Embryonic facial prominence (tissue), 1 donor: ENCODE measurements at regions not wholly inside any gene's neighbourhood (a gene's known extent, or its start where the extent isn't known, plus 50 kb on each side); places are given as distances from the start of the nearest gene placed in this dataset.
"Not testable (repeated sequence)": the region's sequence is repeated elsewhere in the genome, so short reads cannot be mapped to it uniquely, and the experiment has no call there.

ENCODE experiments used
- DNase-seq: peaks from one replicate; pipeline ENCODE4 v3.0.0-alpha.2; 2016; ENCODE audit errors: extremely low spot score

DNA sequence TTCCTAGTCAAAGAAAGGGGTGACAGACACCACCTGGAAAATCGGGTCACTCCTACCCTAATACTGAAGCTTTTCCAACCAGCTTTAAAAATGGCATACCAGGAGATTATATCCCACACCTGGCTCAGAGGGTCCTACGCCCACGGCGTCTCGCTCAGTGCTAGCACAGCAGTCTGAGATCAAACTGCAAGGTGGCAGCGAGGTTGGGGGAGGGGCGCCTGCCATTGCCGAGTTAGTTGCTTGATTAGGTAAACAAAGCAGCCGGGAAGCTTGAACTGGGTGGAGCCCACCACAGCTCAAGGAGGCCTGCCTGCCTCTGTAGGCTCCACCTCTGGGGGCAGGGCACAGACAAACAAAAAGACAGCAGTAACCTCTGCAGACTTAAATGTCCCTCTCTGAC is 127.1 kb downstream of the NXPE2 start:
- DNase-seq = not testable (repeated sequence)

DNA sequence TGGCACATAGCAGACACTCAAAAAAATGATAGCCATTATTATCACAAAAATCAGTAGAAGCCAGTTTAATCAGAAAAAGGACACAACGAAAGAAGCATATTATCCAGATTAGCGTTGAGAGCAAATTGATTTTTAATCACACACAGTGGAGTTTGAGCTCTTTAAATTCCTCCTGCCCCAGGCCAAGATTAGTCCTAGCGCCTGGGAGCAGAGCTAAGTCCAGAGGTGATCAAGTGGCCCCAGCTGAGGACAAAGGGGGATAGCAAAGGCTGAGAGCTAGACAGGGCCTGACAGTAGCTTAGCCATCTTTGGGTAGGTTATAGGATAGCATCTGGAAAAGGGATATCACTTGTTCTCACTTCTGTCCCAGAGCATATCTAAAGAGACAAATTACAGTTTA is 133.6 kb downstream of the NXPE2 start:
- no peak for DNase-seq

DNA sequence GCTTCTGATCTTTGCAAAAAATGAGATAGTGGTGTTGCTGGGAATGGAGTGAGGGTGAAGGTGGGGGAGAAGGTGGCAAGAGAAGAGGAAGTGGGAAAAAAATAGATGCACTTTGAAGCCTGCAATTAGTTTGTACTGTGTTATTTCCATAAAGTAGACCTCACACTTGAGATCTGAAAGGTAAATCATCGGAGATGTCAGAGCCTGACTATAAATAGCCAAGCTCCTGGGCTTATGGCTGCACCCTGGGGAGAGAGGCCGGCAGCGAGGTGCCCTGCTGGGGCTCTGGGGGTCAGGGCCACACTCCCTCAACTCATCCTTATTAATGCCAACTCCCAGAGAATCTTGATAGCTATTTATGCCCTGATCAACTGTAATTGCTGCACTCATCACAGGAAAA is 134.4 kb downstream of the NXPE2 start:
- no peak for DNase-seq

DNA sequence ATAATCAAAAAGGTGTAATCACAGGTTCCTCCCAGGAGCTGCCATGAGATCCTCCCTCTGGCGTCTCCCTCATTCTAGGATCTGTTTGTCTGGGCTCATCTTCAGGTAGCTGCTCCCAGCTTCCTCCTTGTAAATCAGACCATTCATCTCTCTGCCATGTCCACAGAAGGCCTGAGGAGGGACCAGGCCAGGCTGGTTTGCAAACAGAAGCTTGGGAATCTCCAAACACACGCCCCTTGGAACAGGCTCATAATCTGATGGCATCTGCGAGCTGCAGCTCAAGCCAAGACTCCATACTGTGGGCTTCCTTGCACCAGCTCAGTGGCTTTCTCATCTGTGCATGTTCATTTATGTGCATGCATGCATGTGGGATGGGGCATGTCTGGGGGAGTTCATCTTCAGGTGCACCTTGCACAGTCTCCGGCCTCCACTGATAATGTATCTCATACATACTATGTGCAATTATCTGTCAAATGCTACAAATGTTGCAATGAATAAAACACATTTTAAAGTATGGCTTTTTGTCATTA is 134.9 kb downstream of the NXPE2 start:
- no peak for DNase-seq

DNA sequence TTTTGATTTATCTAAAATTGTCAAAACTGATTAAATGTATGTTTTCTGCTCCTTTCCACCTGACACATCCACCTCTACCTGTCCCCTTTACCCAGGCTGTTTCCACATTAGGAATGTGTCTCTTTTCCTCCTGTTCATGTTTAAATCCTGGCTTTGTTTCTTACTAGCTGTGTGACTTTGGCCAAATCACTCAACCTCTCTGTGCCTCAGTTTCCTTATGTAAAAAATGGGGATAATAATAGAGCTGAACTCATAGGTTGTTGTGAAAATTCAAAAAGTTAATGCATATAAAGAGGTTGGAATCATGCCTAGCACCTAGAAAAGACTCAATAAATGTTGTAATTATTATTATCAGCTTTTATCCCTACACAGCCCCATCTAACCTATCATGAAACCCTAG is 136.8 kb downstream of the NXPE2 start:
- DNase-seq = no peak

DNA sequence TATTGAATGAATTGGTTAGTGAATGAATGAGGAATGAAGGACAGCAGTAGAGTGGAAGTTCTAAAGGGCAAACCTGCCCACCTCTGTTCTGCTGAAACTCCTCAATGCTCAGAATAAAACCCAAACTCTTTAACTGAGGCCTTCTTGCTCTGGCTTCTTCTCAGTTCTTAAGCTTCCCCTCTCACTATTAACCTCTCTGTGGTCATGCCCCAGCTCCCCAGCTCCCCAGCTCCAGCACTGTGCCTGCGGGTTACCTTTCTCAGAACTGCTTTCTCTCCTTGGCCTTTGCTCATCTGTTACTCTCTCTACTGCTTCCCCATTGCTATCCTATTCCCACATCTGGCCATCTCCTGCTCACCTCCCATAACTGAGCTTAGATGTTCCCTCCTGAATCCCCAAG is 137.4 kb downstream of the NXPE2 start:
- no peak for DNase-seq

DNA sequence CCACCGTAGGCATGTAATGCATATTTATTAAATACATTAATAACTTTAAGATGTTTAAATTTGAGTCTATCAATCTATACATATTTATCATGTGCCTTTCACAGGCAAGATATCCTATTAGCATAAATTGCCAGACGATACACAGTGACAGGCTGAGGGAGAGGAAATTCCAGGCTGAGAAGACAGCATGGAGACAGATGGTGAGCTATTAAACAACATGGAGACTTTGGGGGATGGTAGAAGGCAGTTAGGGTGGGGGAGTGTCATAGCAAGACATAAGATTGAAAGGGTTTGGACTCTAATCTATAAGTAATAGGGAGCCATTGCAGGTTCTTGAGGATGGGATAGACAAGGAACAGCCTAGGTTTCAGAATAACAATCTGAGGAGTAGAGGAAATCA is 138.5 kb downstream of the NXPE2 start:
- DNase-seq = no peak

DNA sequence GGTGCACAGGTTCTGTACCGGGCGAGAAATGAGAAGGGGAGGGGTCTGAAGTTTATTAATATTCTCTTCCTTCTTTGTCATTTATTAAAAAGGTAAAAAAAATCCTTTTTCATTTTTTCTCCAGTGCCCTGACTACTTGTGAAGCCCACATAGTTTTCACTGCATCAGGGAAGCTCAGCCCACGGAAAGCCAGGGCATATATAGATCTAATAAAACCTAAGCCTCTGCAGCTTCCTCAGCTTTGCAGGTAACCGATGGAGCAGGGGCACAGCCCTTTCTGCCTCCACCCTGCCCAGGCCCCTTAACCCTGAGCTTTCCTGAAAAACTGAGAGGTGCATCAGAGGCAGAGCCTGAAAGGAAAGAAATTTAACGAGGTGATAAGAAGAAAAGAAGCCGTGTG is 140.1 kb downstream of the NXPE2 start:
- no peak for DNase-seq

DNA sequence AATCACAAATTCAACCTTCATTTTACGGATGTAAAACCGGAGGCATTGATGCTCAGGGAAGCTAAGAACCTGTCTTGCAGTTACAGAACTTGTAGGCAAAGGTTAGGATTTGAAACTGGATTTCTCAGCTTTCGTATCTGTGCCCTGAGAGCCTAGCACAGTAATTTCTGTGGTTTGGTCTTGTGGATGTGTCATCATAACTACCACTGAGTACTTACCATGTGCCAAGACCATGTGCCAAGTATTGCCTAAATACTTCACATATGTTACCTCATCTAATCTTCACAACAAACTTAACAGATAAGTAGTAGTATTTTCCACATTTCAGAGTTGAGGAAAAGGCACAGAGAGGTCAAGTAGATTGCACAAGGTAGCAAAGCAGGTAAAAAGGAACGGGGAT is 140.7 kb downstream of the NXPE2 start:
- no peak for DNase-seq

DNA sequence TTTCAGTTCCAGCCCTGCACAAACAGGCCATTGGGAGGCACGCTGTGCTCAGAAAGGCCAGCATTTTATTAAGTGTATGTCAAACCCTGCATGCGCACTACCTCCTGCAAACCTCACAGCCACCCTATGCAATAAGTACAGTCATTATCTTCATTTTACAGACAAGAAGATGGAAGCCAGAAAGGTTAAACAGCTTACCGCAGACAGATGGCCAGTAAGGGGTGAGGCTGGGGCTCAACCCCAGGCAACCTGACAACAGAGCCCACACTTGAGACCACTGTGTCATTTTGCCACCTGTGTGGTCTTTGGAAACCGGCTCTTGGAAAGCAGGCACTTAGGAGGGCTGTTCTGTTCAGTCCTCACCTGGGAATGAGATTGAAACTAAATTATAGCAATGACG is 142.3 kb downstream of the NXPE2 start:
- DNase-seq = no peak

DNA sequence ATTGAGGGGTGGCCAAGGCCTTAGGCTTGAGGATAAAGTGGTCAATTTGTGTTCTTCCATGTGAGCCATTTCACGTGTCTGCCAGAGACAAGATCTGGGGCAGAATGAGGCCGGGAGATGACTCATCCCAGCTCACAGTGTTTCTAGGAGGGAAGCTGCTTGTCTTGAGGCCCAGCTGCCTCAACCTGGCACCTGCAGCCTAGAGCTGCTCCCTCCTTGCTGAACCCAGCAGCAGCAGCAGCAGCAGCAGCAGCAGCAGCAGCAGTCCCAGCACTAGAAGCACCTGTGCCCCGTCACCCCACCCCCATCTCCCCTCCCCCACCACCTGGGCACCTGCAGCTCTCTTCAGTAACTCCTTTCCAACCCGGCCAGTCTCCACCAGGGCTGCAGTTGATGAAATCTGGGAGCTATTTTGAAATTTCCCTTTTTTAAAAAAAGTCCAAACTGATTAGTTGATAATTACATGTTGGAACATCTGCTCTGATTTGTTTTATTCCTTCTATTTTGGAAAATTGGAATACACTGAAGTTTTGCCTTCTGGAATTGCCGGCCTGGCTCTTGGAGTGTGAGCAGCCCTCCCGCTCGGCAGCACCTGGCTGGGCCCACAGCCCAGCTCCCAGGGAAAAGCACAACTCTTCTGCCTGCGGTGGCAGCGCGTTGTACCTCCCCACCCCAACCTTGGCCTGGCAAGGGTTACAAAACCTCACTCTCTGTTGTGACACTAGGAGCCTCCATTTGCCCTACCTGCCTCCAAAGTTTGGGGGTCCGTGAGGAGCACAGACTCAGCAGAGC is 143.5 kb downstream of the NXPE2 start:
- no peak for DNase-seq

DNA sequence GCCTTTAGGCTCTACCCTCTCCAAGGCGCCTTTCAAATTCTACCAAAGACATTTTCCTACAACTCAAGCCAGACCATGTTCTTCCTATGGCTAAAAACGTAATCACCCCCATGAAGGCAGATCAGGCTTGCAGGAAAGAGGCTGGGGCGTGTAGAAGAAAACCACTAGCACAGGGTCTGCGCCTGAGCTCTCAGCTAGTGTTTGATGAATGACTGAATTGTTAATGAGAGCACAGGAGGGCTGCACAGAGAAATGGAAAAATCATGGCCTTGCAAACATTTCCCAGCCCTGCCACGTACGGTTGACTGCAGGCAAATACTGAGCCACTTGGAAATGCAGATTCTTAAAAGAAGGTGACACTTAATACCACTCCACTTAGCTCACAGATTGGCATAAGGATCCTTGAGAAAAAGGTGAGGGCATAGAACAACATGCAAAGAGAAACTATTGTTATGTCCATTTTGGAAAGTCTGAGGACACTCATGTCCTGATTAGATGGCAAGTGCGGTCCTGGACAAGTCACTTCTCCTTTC is 148.6 kb downstream of the NXPE2 start:
- DNase-seq = no peak

DNA sequence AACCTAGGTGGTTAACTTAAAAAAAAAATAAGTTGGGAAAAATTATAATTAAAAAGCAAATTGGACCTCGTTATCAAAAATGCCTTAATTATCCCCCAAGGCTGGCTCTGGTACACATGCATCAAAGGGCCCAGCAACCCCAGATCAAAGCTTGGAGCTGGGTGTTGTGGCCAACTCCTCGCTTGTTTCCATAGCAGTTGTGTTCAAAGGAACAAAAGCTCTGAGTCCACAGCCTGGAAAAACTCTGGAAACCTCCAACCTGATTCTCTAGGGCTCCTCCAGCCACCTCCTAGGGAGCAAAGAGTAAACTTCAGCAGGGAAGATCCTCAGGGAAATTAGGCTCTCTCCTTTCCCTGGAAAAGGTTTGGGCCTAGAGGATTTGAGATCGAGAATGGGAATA is 149.4 kb downstream of the NXPE2 start:
- no peak for DNase-seq

DNA sequence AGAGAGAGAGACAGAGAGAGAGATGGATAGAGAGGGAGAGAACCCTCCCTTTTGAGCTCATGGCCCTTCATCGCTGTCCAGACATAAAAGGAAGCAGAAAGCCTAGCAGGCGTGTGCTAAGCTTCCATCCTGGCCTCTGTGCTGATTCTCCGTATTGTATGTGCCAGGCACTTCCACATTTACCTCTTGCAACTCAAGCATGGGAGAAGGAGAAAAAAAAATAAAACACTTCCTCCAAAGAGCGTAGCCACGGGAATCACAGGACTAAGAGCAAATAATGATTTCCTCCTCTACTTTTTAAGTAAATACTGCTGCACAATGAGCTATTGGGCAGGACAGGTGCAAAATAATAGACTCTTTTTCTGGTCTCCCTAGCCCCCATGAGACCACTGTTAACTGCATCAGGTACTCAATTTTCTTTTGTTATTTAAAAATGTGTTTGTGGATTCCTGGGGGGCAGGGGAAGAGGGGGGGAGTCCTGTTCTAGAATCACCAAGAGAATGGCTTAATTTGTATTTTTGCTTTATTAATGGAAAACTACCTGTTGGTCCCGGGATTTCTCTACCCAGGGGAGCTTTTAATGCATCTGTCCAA is 154.3 kb downstream of the NXPE2 start:
- DNase-seq = no peak

DNA sequence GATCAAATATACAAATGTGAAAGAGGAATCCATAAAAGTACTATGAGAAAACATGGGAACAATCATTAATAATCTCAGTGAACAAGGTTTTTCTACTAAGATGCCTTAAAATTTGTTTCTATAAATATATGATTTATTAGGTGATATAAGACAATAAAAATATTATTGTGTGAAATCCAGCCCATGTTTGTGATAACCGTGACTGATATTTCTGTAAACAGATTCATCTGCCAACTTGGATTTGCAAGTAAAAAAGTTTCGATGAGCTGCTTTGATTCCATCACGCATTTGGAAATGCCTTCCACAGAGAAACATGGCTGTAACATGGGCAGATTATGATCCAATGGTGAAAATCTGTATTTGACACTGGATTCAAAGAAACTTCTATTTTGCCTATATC is 157.8 kb downstream of the NXPE2 start:
- DNase-seq = no peak

DNA sequence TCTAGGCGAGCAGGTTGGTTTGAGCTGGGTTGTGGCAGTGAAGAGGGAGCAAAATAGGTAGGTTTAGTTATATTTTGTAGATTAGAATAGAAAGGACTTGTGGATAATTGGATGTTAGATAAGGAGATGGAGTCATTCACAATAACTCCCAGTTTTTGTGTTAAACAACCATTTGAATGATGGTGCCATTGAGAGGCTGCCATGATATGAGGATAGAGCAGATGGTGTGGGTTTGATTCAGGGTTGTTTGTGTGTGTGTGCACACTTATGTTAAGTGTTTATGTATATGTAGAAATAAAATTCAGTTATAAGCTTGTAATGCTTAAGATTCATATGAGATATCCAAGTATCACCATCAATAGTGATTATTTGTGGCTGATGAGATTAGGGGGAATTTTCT is 166.6 kb downstream of the NXPE2 start:
- DNase-seq = no peak

DNA sequence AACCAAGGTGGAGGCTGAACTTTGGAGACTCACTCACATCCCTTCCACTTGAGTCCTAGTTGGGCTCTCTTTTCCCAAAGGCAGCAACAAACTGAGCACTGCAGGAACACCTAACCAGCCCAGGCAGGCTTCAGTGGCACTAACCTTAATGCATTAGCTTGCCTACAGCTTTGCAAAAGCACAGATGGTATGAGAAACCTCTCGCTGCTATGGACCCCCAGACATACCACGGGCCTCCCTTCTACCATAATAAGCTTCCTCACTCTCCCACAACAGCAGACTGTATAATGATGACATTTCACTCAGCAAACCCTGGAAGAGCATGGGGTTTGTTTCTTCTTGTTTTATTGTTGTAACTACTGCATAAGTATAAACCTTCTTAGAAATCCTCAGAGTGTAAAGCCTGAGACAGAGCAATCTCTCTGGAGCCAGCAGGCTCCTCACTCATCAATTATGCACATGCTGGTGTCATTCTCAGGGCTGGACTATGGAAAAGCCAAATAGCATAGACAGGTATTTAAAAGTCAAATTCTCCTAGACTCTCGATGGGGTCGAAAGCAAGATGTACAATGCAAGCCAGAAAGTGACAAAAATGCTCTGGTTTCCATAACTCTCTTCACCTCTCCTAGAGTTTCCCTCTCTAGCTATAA is 167.6 kb downstream of the NXPE2 start:
- no peak for DNase-seq

DNA sequence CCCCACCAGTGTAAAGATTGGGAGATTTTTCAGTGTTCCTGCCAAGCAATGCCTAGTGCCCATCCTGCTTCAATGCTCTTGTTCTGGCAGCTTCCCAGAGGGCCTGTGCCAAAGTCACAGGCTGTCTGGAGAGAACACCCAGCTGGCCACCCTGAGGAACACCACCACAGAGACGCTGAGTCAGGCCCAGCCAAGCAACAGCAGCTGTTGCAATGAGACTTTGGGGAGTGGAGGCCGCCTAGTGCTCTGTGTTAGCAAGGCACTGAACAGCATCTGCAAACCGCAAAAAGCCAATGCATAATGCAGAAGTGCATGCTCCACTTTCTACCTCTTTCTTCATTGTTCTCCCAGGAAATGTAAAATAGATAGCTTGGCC is 168.1 kb downstream of the NXPE2 start:
- no peak for DNase-seq

DNA sequence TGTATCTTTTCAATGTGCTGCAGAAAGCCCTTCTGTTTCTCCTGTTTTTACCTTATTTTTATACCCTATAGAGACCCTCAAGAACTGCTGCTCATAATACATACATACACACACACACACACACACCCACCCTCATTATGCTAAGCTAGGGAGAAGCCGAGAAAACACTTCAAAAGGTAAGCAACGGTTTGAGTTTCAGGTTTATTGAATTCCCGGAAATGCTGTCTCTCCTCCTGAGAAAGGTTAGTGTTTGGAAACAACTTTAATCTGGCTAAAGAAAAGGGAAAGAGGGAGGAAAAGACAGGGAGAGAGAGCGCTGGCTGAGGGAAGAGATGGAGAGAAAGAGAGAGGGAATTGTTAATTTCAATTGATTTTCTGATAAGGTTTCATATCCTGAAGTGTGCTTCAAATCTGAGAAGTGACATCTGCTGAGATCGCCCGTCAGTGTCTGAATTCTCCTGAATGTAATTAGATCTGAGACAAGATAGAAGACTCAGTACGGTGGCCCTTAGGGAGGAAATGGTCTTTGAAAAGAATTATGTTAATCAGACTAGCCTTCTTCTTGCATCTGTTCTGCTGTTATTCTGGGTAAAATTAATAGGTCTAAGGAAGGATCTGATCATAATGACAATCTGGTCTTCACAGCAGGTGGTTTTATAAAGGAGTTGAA is 169.1 kb downstream of the NXPE2 start:
- no peak for DNase-seq

DNA sequence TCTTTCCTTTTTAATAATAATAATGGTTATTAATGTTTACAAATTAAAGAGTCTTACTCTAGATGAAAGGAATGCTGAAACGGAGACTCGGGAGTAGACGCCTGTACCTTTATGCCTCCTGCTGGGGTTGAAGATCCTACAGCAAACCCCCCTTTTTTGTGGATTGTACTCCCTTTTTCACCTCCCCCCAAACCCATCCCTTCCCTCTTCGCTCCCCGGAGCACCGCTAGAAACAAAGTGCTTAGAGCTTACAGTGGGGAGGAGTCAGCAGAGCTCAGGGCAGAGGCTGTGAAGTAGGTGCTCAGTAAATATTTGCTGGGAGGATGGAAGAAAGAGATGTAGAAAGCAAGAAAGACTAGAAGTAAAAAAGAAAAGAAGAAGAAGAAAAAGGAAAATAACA is 169.7 kb downstream of the NXPE2 start:
- DNase-seq = no peak

DNA sequence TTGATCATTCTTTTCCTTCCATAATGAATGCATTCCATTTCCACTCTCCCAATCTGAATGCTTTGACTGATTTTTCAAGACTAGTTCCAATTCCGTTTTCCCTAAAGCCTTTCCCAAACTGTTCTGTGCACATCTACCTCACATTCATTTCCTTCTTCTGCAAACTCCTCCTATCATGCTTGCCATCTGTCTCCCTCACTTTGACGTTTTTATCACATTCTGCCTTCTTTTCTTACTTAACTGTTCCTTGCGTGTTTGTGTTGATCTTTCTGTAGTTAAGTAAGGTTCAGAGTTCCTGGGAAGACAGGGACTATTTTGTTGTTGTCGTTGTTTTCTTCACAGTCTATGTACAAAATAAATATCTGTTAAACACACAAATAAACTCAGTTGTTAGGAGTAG is 179.0 kb downstream of the NXPE2 start:
- no peak for DNase-seq

DNA sequence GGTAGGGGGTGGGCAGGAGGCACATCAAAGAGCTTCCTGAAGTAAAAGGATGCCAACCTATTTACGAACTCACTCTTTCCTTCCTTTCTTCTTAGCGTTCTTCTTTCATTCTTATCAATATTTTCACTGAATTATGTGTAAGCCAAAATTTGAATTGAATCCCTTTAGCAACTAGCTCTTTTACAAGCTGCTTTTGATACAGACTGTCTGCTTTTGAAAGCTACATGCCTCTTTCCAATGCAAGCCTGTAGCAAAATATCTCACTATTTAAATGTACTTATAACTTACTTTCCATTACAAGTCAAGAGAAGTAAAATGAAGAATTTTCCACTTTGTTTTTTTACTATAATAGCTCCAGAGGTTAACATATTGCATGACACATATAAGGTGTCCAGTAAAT is 186.6 kb downstream of the NXPE2 start:
- DNase-seq = no peak
